Uterus (tissue), 3 donors: ENCODE measurements at regions not wholly inside any gene's neighbourhood (a gene's known extent, or its start where the extent isn't known, plus 50 kb on each side); places are given as distances from the start of the nearest gene placed in this dataset.

Source experiments
- DNase-seq, 2 donors: peaks; one replicate each; pipeline ENCODE4 v3.0.0-alpha.2; 2019 to 2020
- H3K27ac ChIP-seq, 2 donors: fragments of 200-600 bp; sonication (generic); 1 replicate in 1 of 2; 2 replicates in 1 of 2; pipeline ENCODE4 v1.5.1; 2016 to 2018
- H3K27me3 ChIP-seq, 2 donors: fragments of 200-600 bp; sonication (generic); one replicate each; pipeline ENCODE4 v1.5.1; 2018 to 2019; ENCODE audit warnings: control low read depth in 1 of 2
- H3K36me3 ChIP-seq, 2 donors: fragments of 200-600 bp; sonication (generic); one replicate each; pipeline ENCODE4 v1.5.1; 2019; ENCODE audit warnings: control low read depth in 1 of 2
- H3K4me1 ChIP-seq, 2 donors: fragments of 200-600 bp; sonication (generic); one replicate each; pipeline ENCODE4 v1.5.1; 2018 to 2019; ENCODE audit warnings: control low read depth in 1 of 2
- H3K4me3 ChIP-seq, 2 donors: fragments of 200-600 bp; sonication (generic); 1 replicate in 1 of 2; 2 replicates in 1 of 2; pipeline ENCODE4 v1.5.1; 2018 to 2019; ENCODE audit warnings: mild to moderate bottlenecking in 1 of 2
- H3K9me3 ChIP-seq, 2 donors: fragments of 200-600 bp; sonication (generic); one replicate each; pipeline ENCODE4 v1.5.1; 2019; ENCODE audit warnings: control low read depth in 1 of 2
- POLR2A ChIP-seq, 2 donors: fragments of 450-650 bp; IDR thresholded peaks; one replicate each; pipeline ENCODE4 v1.6.1; 2016; ENCODE audit warnings: antibody characterized with exemption in 2 of 2, mild to moderate bottlenecking in 1 of 2, moderate library complexity in 1 of 2
- intact Hi-C: fragments of 100-400 bp; cut with DNase I; formaldehyde crosslinking; loops from one replicate; pipeline ENCODE4 v1.15.1; 2023; ENCODE audit warnings: low total_unique reads
- TF ChIP-seq, protein P1 (sequence below), 4 experiments: fragments of 200-600 bp in 2 of 4; fragments of 450-650 bp in 2 of 4; sonication (generic) in 2 of 4; IDR thresholded peaks; one replicate each; pipeline ENCODE4 v1.5.1; 2016 to 2019; ENCODE audit warnings: antibody characterized with exemption in 4 of 4, mild to moderate bottlenecking in 2 of 4, moderate library complexity in 1 of 4
- donor health status: DM: yes; HTN: yes; CAD: no.

DNA sequence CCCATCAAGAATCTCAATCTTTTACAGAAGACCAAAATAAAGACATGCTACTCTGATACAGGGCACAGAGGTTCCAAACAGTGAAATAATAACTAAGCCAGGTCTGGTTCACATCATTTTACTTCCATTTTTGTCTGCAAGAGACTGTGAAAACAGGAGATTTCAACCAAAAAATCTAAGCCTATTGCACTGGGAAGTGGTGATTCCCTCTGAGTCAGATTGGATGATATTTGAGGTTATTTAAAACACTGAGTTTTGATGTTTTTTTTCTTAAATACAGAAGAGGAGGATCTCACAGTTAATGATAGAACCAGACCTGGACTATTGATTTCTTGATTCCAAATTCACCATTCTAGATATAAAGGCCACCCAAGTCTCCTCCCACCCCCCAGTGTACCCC, 117.3 kb upstream of the FAM20A start:
- no peaks in the 10 kb centered on the region for H3K27me3 ChIP-seq
- H3K36me3 ChIP-seq, result no peaks in the 10 kb centered on the region
- no peaks in the 10 kb centered on the region for H3K9me3 ChIP-seq
- H3K27ac ChIP-seq, result no peak overlapping the region
- no peak for DNase-seq
- intact Hi-C loops, result no loop called here
- no peaks in the 10 kb centered on the region for H3K4me1 ChIP-seq
- H3K4me3 ChIP-seq, result no peak overlapping the region
- TF ChIP-seq, protein P1, sequence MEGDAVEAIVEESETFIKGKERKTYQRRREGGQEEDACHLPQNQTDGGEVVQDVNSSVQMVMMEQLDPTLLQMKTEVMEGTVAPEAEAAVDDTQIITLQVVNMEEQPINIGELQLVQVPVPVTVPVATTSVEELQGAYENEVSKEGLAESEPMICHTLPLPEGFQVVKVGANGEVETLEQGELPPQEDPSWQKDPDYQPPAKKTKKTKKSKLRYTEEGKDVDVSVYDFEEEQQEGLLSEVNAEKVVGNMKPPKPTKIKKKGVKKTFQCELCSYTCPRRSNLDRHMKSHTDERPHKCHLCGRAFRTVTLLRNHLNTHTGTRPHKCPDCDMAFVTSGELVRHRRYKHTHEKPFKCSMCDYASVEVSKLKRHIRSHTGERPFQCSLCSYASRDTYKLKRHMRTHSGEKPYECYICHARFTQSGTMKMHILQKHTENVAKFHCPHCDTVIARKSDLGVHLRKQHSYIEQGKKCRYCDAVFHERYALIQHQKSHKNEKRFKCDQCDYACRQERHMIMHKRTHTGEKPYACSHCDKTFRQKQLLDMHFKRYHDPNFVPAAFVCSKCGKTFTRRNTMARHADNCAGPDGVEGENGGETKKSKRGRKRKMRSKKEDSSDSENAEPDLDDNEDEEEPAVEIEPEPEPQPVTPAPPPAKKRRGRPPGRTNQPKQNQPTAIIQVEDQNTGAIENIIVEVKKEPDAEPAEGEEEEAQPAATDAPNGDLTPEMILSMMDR (IDR thresholded peaks at IDR 0.05), result no peak
- no peak for TF ChIP-seq POLR2A (IDR thresholded peaks at IDR 0.05)

DNA sequence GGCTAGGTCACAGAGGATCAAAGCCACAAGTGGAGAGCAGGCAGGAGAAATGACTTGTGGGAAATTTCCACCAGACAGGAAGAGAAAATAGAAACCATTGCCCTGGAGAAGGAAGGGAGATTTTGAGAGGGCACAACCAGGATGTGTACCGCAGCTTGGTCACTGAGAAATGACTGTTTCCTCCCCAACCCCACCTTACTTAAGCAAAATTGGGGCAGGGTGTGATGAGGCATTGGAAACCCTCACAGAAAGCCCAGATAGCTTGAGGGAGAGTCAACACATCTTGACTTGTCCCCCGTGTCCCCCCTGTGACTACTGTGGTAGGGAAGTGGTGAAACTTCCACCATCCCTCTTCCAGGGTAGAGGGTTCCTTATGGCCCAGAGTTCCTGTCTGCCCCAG, 113.5 kb upstream of the FAM20A start:
- DNase-seq, result no peak
- Histone ChIP-seq H3K27ac (no peak overlapping the region), H3K4me3 (no peak overlapping the region), H3K9me3 (no peaks in the 10 kb centered on the region), H3K4me1 (peaks cover 5 to 7% of the 10 kb centered on the region in 2 donors), H3K27me3 (no peaks in the 10 kb centered on the region), H3K36me3 (no peaks in the 10 kb centered on the region)
- intact Hi-C loops, result no loop called here
- TF ChIP-seq, protein P1 (IDR thresholded peaks at IDR 0.05), result no peak
- no peak for TF ChIP-seq POLR2A (IDR thresholded peaks at IDR 0.05)

DNA sequence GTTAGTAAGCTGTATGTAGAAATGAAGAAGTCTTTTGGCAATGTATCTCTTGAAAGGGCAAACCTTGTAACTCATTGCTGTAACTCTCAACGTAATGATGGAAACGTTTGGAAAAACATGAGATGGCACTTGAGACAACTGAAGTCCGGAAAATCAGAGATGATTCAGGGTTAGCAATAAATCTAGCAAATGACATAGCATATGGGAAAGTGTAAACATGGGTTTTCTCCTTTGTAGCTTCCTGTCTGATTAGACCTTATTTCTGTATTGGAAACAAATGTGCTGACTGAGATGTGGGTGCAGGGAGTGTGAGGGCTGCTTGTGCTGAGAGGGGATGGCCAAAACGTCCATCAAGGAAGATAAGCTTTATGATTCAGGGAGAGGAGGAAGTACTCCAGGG, 110.7 kb upstream of the FAM20A start:
- Histone ChIP-seq H3K9me3 (no peaks in the 10 kb centered on the region), H3K4me3 (no peak overlapping the region), H3K27me3 (no peaks in the 10 kb centered on the region), H3K4me1 (peaks cover 5 to 7% of the 10 kb centered on the region in 2 donors), H3K36me3 (no peaks in the 10 kb centered on the region), H3K27ac (peak overlapping the region; percentile 72 to 76)
- intact Hi-C loops, result no loop called here
- DNase-seq, result no peak
- no peak for TF ChIP-seq POLR2A (IDR thresholded peaks at IDR 0.05)
- TF ChIP-seq, protein P1 (IDR thresholded peaks at IDR 0.05), result no peak

DNA sequence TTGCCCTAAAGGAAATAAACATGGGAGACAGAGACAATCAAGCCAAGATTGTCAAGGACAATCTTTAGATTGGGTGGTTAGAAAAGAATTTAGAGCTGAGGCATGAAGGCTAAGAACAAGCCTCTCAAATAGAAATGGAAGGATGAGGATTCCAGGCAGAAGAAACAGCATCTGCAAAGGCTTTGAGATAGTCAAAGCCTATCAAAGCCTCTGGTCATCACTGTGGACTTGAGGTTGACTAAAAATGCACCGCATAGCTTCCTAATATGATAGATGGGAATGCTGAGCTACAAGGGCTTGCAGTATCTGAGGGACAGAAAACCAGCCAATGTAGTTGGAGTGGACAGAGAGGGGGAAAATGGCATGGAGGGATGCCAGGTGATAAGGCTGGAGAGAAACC, 109.8 kb upstream of the FAM20A start:
- no peaks in the 10 kb centered on the region for H3K36me3 ChIP-seq
- peak overlapping the region; percentile 72 to 76 for H3K27ac ChIP-seq
- H3K27me3 ChIP-seq, result no peaks in the 10 kb centered on the region
- TF ChIP-seq, protein P1 (IDR thresholded peaks at IDR 0.05), result no peak
- no peak for TF ChIP-seq POLR2A (IDR thresholded peaks at IDR 0.05)
- no peak overlapping the region for H3K4me3 ChIP-seq
- DNase-seq, result no peak
- no peaks in the 10 kb centered on the region for H3K9me3 ChIP-seq
- intact Hi-C loops, result no loop called here
- H3K4me1 ChIP-seq, result peaks cover 5 to 7% of the 10 kb centered on the region in 2 donors

DNA sequence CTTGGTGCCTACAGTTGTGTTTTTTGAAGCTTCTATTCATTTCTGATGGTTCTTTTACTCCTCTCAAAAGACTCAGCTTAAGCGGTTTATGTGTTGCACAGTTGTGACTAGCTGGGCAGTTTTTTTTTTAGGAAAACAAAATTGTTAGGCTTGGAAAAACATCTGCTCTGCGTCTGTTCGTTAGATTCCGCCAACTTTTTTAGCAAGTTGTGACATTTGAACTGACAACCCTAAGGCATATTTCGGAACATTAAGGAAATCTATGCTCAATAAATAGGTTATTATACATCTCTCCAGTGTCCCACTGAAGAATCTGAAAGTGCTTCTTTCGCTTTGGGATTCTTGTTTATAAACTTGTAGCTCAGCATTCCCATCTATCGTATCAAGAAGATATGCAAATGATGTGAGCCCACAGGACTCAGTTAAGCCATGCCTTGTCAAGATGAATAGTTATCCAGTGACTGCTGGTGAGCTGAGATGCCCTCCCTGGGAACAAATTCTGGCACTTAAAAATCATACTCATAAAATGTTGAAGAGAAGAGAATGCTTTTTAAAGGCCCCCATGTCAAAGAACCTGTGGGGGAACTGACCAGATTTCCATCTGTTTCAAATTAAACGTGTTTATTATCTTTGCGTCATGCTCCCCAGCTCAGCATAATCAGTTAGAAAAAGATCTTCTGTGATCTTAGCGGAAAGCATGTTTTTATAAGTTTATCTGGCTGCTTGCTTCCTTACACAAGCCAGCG, 109.0 kb upstream of the FAM20A start:
- Histone ChIP-seq H3K4me3 (peak overlapping the region in 1 of 2 donors; percentile 11), H3K4me1 (peaks cover 5 to 7% of the 10 kb centered on the region in 2 donors), H3K27ac (peak overlapping the region; percentile 72 to 76), H3K9me3 (no peaks in the 10 kb centered on the region), H3K27me3 (no peaks in the 10 kb centered on the region), H3K36me3 (no peaks in the 10 kb centered on the region)
- intact Hi-C loops, result no loop called here
- peak in 1 of 2 donors; percentile 24 for DNase-seq
- TF ChIP-seq POLR2A (IDR thresholded peaks at IDR 0.05), result no peak
- TF ChIP-seq, protein P1 (IDR thresholded peaks at IDR 0.05), result no peak
